ENCODE measurements at regions not wholly inside any gene's neighbourhood (a gene's known extent, or its start where the extent isn't known, plus 50 kb on each side); places are given as distances from the start of the nearest gene placed in this dataset.

DNA sequence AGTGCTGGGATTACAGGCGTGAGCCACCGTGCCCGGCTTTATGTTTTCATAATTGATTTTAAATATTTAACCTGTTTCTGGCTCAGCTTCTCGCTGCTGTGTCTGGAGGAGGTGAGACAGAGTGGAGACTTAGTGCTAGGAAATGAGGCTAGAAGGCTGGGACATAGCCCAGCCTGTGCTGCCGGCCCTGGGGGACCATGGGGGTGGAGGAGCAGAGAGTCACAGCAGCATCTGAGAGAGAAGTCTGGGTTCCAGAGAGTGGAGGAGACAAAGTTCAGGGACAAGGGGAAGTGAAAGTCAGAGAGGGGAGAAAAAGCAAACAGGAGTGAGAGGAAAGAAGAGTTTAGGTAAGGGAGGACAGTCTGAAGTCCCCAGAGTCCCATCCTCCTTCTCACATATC, 71.9 kb downstream of the LHX9 start:
- H3K4me3 ChIP-seq, result no peak overlapping the region

DNA sequence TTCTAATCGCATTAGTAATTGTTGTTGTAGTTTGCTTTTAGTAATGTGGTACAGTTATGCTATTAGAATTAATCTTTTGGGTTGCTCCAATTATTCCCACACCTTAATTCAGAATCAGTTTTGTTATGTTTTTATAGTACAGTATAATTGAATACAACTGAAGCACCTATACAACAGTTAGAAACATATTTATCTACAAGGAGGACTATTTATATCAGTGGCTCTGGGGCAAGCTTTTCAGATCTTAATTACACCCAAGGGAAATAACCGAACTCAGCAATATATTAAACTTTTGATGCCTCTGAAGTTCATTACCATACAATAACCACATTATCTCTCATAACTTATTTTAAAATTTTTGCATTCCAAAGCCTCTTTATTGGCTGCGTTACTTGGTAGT, 74.4 kb downstream of the LHX9 start:
- H3K4me3 ChIP-seq, result no peak overlapping the region
- no peaks in the 10 kb centered on the region for H3K36me3 ChIP-seq (ENCODE audit: low read depth)
- intact Hi-C loops (cut with micrococcal nuclease; ENCODE audit: unreplicated experiment), result loop anchor here (10.0 kb wide), 1 partner anchor 163 kb away; the partner anchor contains the start of gene NEK7
- no peak overlapping the region for H2AFZ ChIP-seq
- no peaks in the 10 kb centered on the region for H3K9me2 ChIP-seq (ENCODE audit: insufficient read depth)
- BruUV-seq (replicated peaks), result no TSS peak
- H3K4me1 ChIP-seq (replicated peaks; ENCODE audit: insufficient read depth), result no peaks in the 10 kb centered on the region; the same call in 1 of the 2 replicates
- H3F3A ChIP-seq (ENCODE audit: insufficient read depth, low read depth), result no peaks in the 10 kb centered on the region; the same call in 1 of the 2 replicates
- H3K79me2 ChIP-seq (ENCODE audit: low read depth), result no peaks in the 10 kb centered on the region
- no peaks in the 10 kb centered on the region for H4K20me1 ChIP-seq (ENCODE audit: insufficient read depth)
- H3K27ac ChIP-seq, result no peak overlapping the region
- H3K4me2 ChIP-seq, result no peak overlapping the region
- ChIA-PET CTCF (no interaction called here), POLR2A (ENCODE audit: unreplicated experiment) (no interaction called here)
- TF ChIP-seq, protein P1, sequence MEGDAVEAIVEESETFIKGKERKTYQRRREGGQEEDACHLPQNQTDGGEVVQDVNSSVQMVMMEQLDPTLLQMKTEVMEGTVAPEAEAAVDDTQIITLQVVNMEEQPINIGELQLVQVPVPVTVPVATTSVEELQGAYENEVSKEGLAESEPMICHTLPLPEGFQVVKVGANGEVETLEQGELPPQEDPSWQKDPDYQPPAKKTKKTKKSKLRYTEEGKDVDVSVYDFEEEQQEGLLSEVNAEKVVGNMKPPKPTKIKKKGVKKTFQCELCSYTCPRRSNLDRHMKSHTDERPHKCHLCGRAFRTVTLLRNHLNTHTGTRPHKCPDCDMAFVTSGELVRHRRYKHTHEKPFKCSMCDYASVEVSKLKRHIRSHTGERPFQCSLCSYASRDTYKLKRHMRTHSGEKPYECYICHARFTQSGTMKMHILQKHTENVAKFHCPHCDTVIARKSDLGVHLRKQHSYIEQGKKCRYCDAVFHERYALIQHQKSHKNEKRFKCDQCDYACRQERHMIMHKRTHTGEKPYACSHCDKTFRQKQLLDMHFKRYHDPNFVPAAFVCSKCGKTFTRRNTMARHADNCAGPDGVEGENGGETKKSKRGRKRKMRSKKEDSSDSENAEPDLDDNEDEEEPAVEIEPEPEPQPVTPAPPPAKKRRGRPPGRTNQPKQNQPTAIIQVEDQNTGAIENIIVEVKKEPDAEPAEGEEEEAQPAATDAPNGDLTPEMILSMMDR (conservative IDR thresholded peaks at IDR 0.05), result no peak
- TF ChIP-seq EZH2 (IDR thresholded peaks at IDR 0.05; ENCODE audit: low read depth), result no peak
- no peaks in the 10 kb centered on the region for H3K9me3 ChIP-seq (ENCODE audit: insufficient read depth, low read depth)
- H3K27me3 ChIP-seq (ENCODE audit: insufficient read depth, low read depth), result no peaks in the 10 kb centered on the region
- DNase-seq, result no peak

More for the DNA sequence above, 71.9 kb downstream of the LHX9 start:
- Histone ChIP-seq H3K27ac (no peak overlapping the region), H3K9me3 (ENCODE audit: insufficient read depth, low read depth) (no peaks in the 10 kb centered on the region), H2AFZ (no peak overlapping the region), H3K27me3 (ENCODE audit: insufficient read depth, low read depth) (no peaks in the 10 kb centered on the region), H3K4me1 (replicated peaks; ENCODE audit: insufficient read depth) (no peaks in the 10 kb centered on the region), H3K4me2 (no peak overlapping the region), H3K36me3 (ENCODE audit: low read depth) (no peaks in the 10 kb centered on the region), H3K9me2 (ENCODE audit: insufficient read depth) (no peaks in the 10 kb centered on the region), H4K20me1 (ENCODE audit: insufficient read depth) (no peaks in the 10 kb centered on the region), H3F3A (ENCODE audit: insufficient read depth, low read depth) (no peaks in the 10 kb centered on the region; the same call in 1 of the 2 replicates), H3K79me2 (ENCODE audit: low read depth) (no peaks in the 10 kb centered on the region)
- CTCF ChIA-PET, result no interaction called here
- intact Hi-C loops (cut with micrococcal nuclease; ENCODE audit: unreplicated experiment), result no loop called here
- no TSS peak for BruUV-seq (replicated peaks)
- TF ChIP-seq EZH2 (IDR thresholded peaks at IDR 0.05; ENCODE audit: low read depth), result no peak
- POLR2A ChIA-PET (ENCODE audit: unreplicated experiment), result no interaction called here
- no peak for DNase-seq

DNA sequence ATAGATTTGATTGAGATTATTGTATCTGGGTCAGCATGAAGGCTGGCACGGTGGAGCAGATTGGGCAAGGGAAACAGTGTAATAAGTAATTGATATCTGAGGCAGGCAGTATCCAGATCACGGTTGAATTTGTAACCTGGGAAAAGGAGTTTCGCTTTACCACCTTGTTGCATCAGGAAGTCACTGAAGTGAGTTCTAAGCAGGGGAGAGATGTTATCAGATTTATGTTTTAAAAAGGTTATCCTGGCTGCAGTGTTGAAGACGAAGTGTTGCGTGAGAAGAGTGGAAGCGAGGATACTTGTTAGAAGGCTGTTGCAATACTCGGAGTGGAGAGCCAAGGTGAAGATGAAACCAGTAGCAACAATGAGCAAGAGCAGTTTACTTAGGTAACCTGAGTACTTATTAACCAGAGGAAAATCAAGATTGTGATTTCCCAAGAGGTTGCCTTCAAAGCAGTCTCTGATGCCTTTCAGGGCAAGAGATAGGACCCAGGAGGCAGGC, 77.8 kb downstream of the LHX9 start:
- no peaks in the 10 kb centered on the region; the same call in 1 of the 2 replicates for H3F3A ChIP-seq (ENCODE audit: insufficient read depth, low read depth)
- peak overlapping the region; percentile 79 for H3K27ac ChIP-seq
- peak overlapping the region; percentile 51 for H3K4me2 ChIP-seq
- DNase-seq, result peak; percentile 20 to 79
- TF ChIP-seq, protein P1 (conservative IDR thresholded peaks at IDR 0.05), result no peak
- ChIA-PET CTCF (no interaction called here), POLR2A (ENCODE audit: unreplicated experiment) (interaction anchor here (0.9 kb wide), 1 partner anchor 385 kb away, joined by 3 read pairs; no protein-coding TSS in a partner anchor)
- no peaks in the 10 kb centered on the region; the same call in 1 of the 2 replicates for H3K4me1 ChIP-seq (replicated peaks; ENCODE audit: insufficient read depth)
- no peaks in the 10 kb centered on the region for H4K20me1 ChIP-seq (ENCODE audit: insufficient read depth)
- no peaks in the 10 kb centered on the region for H3K27me3 ChIP-seq (ENCODE audit: insufficient read depth, low read depth)
- H3K9me2 ChIP-seq (ENCODE audit: insufficient read depth), result peaks cover 5% of the 10 kb centered on the region; the same call in 1 of the 2 replicates
- TSS peak; percentile 82 for BruUV-seq (replicated peaks)
- intact Hi-C loops (cut with micrococcal nuclease; ENCODE audit: unreplicated experiment), result loop anchor here (10.0 kb wide), 1 partner anchor 160 kb away; the partner anchor contains the start of gene NEK7
- no peaks in the 10 kb centered on the region for H3K36me3 ChIP-seq (ENCODE audit: low read depth)
- peak overlapping the region; percentile 76 for H2AFZ ChIP-seq
- no peaks in the 10 kb centered on the region for H3K9me3 ChIP-seq (ENCODE audit: insufficient read depth, low read depth)
- peak overlapping the region; percentile 35; the same call in 1 of the 2 replicates for H3K4me3 ChIP-seq
- no peaks in the 10 kb centered on the region for H3K79me2 ChIP-seq (ENCODE audit: low read depth)

Data from PC-9 (cell line).